Gastroesophageal sphincter (tissue), 3 donors: ENCODE measurements at regions not wholly inside any gene's neighbourhood (a gene's known extent, or its start where the extent isn't known, plus 50 kb on each side); places are given as distances from the start of the nearest gene placed in this dataset.

ENCODE experiments used
- CTCF ChIP-seq, 4 experiments: fragments of 200-600 bp in 2 of 4; fragments of 450-650 bp in 2 of 4; sonication (generic) in 1 of 4; IDR thresholded peaks; one replicate each; pipeline ENCODE4 v1.5.1; 2017 to 2019; ENCODE audit warnings: antibody characterized with exemption in 4 of 4, mild to moderate bottlenecking in 2 of 4, moderate library complexity in 2 of 4
- EP300 ChIP-seq: sonication (generic); formaldehyde crosslinking; IDR thresholded peaks from one replicate; pipeline ENCODE4 v1.6.1; 2017; ENCODE audit warnings: antibody characterized with exemption, mild to moderate bottlenecking
- POLR2A ChIP-seq, 2 donors: fragments of 450-650 bp; IDR thresholded peaks; one replicate each; pipeline ENCODE4 v1.6.1; 2017; ENCODE audit warnings: antibody characterized with exemption in 2 of 2, mild to moderate bottlenecking in 2 of 2, moderate library complexity in 1 of 2
- POLR2AphosphoS5 ChIP-seq: sonication (generic); formaldehyde crosslinking; IDR thresholded peaks from one replicate; pipeline ENCODE4 v1.6.1; 2017; ENCODE audit warnings: antibody characterized with exemption

- TF ChIP-seq CTCF (IDR thresholded peaks at IDR 0.05): no peak
- TF ChIP-seq POLR2AphosphoS5: no peak
- no peak for TF ChIP-seq EP300
- no peak for TF ChIP-seq POLR2A (IDR thresholded peaks at IDR 0.05)
Observed at GRCh38 chr16:86048221-86048620, 149.3 kb downstream of the IRF8 start.
